ENCODE measurements at regions not wholly inside any gene's neighbourhood (a gene's known extent, or its start where the extent isn't known, plus 50 kb on each side); places are given as distances from the start of the nearest gene placed in this dataset.

DNA sequence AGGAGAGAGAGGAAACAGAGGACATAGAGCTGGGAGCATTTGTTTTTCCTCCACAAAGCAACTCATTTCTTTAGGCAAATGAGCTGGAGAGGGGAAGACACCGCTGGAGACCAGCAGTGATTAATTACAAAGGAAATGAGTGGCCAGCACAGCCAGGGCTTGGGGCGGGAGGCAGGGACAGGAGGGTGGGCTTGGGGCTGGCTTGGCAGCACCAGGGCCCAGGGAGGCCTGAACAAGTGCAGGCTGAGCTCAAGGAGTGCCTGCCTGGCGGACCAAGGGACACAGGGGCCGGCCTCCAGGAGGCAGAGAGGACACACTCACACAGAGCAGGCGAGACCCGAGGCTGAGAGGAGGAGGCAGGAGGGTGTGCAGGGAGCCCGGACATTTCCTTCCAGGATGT, 149.0 kb upstream of the UNC5B start:
- TF ChIP-seq, protein P1, sequence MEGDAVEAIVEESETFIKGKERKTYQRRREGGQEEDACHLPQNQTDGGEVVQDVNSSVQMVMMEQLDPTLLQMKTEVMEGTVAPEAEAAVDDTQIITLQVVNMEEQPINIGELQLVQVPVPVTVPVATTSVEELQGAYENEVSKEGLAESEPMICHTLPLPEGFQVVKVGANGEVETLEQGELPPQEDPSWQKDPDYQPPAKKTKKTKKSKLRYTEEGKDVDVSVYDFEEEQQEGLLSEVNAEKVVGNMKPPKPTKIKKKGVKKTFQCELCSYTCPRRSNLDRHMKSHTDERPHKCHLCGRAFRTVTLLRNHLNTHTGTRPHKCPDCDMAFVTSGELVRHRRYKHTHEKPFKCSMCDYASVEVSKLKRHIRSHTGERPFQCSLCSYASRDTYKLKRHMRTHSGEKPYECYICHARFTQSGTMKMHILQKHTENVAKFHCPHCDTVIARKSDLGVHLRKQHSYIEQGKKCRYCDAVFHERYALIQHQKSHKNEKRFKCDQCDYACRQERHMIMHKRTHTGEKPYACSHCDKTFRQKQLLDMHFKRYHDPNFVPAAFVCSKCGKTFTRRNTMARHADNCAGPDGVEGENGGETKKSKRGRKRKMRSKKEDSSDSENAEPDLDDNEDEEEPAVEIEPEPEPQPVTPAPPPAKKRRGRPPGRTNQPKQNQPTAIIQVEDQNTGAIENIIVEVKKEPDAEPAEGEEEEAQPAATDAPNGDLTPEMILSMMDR (IDR thresholded peaks at IDR 0.05), result no peak
- TF ChIP-seq POLR2A (IDR thresholded peaks at IDR 0.05), result no peak

Measured in thyroid gland (tissue), 4 donors.